KBM-7 (cell line): ENCODE measurements at regions not wholly inside any gene's neighbourhood (a gene's known extent, or its start where the extent isn't known, plus 50 kb on each side); places are given as distances from the start of the nearest gene placed in this dataset.
A peak's percentile ranks its signal among the peaks of the same experiment; 100 is the strongest.
"Not testable (repeated sequence)": the region's sequence is repeated elsewhere in the genome, so short reads cannot be mapped to it uniquely, and the experiment has no call there.

Experiments
- DNase-seq: peaks from one replicate; pipeline ENCODE4 v3.0.0-alpha.2; 2015
- in situ Hi-C: fragments of 300-500 bp; cut with MboI; formaldehyde crosslinking; loops from 2 replicates; pipeline ENCODE4 v1.14.3; 2020; ENCODE audit warnings: low sequenced_read_pairs, low pct_unique_long_range_greater_than_20kb, mixed read lengths

- in situ Hi-C loops, result no loop called here
- peak; percentile 93 for DNase-seq
These were observed 159.9 kb upstream of the NR5A2 start for GRCh38 chr1:199867601-199868000.

DNA sequence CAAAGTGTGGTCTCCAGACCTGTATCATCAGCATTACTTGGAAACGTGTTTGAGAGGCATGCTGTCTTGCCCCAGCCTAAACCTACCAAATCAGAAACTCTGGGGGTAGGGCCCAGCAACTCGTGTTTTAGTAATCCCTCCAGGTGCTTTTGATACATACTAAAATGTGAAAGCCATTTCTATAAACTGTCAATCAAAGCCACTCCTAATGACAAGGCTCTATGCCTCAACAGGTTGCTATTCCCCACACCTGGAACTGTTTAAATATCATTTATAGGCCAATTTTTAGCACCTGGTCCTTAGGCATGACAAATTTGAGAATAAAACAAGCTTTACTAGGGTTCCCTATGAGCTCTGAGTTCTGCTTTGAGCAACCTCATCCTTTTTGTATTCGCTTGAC is 158.7 kb upstream of the NR5A2 start:
- in situ Hi-C loops, result no loop called here
- DNase-seq, result no peak

DNA sequence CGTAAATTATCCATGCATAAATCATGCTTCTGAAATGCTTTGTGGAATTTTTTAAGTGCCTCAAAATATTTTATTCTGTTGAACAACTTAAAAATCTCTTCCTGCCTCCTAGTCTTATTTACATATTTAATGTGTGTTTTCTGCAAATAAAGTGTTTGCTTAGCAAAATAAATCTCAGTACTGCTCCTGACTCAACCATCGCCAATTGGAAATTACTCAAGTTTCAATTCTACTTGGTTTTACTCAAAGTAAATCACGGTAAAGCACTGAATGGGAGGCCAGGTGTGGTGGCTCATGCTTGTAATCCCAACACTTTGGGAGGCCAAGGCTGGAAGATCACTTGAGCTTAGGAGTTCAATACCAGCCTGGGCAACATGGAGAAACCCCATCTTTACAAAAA is 152.2 kb upstream of the NR5A2 start:
- in situ Hi-C loops, result no loop called here
- no peak for DNase-seq

DNA sequence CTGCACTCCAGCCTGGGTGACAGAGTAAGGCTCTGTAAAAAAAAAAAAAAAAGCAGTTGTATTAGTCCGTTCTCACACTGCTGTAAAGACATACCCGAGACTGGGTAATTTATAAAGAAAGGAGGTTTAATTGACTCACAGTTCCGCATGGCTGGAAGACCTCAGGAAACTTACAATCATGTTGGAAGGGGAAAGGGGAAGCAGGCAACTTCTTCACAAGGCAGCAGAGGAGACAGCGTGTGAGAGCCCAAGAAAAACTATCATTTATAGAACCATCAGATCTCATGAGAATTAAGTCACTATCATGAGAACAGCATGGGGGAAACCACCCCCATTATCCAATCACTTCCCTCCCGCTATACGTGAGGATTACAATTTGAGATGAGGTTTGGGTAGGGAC is 151.7 kb upstream of the NR5A2 start:
- in situ Hi-C loops, result no loop called here
- peak; percentile 45 for DNase-seq

GRCh38 chr1:199877526-199878384 is 149.8 kb upstream of the NR5A2 start:
- in situ Hi-C loops, result no loop called here

DNA sequence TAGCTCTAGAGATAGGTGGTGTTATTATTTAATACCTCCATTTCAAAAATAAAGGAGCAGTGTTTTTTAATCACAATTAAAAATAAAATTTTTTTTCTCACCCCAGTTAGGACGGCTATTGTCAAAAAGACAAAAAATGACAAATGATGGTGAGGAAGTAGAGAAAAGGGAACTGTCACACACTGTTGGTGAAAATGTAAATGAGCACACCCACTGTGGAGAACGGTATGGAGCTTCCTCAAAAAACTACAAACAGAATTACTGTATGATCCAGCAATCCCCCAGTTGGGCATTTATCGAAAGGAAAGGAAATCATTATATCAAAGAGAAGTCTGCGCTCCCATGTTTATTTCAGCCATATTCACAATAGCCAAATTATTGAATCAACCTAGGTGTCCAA is 148.7 kb upstream of the NR5A2 start:
- peak; percentile 80 for DNase-seq
- in situ Hi-C loops, result no loop called here

More at GRCh38 chr1:199877526-199878384, 149.8 kb upstream of the NR5A2 start:
- DNase-seq, result no peak

- no peak for DNase-seq
- in situ Hi-C loops, result no loop called here
These were observed 128.9 kb upstream of the NR5A2 start for GRCh38 chr1:199898654-199899053.

DNA sequence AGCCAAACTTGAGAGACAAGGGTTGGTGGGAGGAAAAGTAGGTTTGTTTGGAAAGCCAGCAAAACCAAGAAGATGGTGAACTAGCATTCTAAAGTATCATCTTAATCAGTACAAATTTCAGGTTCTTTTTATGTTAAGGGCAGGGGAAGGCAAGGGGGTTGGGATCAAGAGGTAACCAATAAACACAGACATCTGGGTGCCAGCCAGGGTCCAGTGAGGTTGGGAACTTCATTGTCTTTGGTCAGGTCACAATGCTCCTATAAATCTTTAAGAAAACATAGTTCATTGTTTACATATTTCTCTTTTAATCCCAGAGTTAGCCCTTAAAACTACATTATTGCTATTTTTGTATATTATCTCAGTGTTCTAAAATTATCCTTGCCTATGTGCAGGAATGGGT is 126.2 kb upstream of the NR5A2 start:
- DNase-seq, result no peak
- in situ Hi-C loops, result no loop called here

GRCh38 chr1:199907361-199907760 is 120.1 kb upstream of the NR5A2 start:
- no peak for DNase-seq
- in situ Hi-C loops, result no loop called here

DNA sequence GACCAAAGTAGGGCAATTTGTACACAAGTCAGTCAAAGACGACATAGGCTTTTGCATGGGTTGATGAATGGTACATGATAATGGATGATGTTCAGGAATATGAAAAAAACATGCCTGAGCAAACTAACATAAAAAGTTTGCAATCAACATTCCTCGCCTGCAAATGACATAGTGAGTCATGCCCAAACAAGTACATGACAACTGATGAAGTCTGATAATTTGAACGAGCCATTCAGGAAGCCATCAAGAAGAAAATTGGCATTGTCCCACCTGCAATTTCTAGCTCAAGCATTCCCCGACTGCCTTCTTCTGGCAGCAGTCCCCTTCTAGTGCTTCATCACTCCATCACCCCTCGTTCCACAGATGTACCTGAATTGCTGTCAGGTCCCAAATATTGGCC is 118.4 kb upstream of the NR5A2 start:
- DNase-seq, result no peak
- in situ Hi-C loops, result no loop called here

DNA sequence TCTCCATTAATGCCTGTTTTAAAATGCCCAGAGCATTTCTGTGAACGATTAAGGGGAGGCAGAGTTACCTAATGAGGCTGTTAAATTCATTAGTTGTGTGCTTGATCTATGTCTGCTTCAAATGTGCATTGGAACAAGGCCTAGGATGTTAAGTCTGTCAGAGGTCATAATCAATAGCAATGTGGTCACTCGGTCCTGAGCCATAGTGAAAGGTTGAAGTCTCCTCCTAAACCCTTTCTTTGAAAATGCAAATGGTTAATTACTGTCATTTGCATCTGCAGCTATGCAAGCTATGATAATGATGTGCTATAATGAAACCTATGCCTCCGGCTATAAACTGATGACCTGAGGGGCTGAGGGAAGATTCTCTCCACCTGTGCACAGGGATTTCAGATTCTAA is 114.2 kb upstream of the NR5A2 start:
- no peak for DNase-seq
- in situ Hi-C loops, result no loop called here

- in situ Hi-C loops, result no loop called here
- no peak for DNase-seq
These were observed 113.0 kb upstream of the NR5A2 start for GRCh38 chr1:199914546-199914945.

- DNase-seq, result no peak
- in situ Hi-C loops, result no loop called here
These were observed 109.2 kb upstream of the NR5A2 start for GRCh38 chr1:199918196-199918769.

GRCh38 chr1:199920635-199921034 is 106.9 kb upstream of the NR5A2 start:
- no peak for DNase-seq
- in situ Hi-C loops, result no loop called here

DNA sequence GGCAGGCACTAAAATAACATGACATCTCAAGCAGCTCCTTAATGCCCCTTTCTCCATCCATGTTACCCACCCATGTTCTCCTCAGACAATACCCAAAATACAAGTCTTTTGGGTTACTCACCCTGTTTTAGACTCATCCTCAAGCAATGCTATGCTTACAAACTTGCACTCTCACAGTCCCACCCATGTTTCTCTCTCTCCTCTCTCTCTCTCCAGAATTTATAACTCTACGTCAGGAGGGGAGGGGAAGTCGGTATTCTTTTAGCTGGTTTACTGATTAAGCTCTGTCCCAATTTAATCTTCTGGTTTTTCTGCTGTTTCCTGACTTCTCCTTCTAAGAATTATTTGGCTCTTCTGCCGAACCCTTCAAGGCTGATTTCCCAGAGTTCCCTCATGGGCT is 98.0 kb upstream of the NR5A2 start:
- in situ Hi-C loops, result no loop called here
- no peak for DNase-seq

- in situ Hi-C loops, DNase-seq: not testable (repeated sequence)
These were observed 97.4 kb upstream of the NR5A2 start for GRCh38 chr1:199930067-199930466.

DNA sequence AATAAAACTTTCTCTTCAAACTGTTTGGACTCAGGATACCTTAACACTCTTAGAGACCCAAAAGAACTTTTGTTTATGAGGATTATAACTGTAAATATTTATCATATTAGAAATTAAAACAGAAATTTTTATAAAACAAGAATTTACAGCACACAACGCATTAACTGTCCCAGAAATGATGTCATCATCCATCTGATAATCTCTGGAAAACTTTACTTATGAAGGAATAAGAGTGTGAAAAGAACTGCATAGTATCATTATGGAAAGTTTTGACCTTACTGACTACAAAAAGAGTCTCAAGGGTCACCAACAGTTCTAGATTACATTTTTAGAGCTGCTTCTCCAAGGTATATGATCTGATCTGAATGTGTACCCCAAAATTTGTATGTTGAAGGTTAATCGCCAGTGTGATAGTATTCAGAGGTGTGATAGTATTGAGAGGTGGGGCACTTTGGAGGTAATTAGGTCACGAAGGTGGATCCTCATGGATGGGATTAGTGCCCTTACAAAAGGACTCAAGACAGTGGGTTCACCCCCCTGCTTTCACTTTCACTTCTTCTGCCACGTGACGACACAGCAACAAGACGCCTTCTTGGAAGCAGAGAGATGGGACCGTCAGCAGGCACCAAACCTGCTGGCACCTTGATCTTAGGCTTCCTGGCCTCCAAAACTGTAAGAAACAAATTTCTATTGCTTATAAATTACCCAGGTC is 95.7 kb upstream of the NR5A2 start:
- peak; percentile 66 for DNase-seq
- in situ Hi-C loops, result no loop called here

DNA sequence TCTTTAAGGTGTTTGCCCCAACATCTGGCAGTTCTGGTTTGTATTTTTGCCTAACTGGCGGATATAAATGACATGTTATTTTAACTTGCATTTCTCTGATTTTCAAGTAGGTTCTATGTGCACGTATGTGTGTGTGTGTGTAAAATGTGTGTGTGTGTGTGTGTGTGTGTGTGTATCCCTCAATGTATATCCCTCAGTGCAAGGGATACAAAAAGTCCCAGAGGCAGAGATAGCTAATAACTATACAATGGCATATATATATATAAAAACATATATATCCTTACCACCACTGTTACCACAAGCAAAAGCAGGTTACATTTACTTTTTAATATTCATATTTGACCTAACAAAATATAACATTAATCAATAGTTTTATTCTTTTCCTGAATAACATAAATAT is 95.0 kb upstream of the NR5A2 start:
- no peak for DNase-seq
- in situ Hi-C loops, result no loop called here

GRCh38 chr1:199936441-199936840 is 91.1 kb upstream of the NR5A2 start:
- in situ Hi-C loops, result no loop called here
- DNase-seq, result no peak

DNA sequence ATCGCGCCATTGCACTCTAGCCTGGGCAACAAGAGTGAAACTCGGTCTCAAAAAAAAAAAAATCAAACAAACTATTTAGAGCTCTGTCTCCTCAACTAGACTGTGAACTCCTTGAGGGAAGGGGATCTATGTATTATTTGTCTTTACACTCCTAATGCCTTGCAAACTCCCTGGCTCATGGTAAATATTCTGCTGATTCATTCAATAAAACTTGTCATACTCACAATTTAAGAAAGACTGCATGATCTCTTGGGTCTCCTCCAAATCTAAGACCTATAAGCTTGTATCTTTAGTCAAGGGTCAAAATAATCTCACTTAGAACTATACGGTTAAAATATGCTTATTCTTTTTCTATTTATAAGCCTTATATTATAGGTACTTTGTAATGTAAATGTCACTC is 90.3 kb upstream of the NR5A2 start:
- in situ Hi-C loops, result no loop called here
- DNase-seq, result no peak
